IMR-90 (cell line): ENCODE measurements at regions not wholly inside any gene's neighbourhood (a gene's known extent, or its start where the extent isn't known, plus 50 kb on each side); places are given as distances from the start of the nearest gene placed in this dataset.

Source experiments
- ATAC-seq: fragments of 200-7000 bp; cut with Tn5 transposase; 2 replicates; pipeline ENCODE4 v1.9.1; 2020; ENCODE audit warnings: low read depth, mild to moderate bottlenecking, moderate library complexity
- BruUV-seq: library from RNA; stranded (reverse); fragments of 400-500 nt; replicated peaks from 2 replicates; lab custom pipeline; 2021; lab: Mats Ljungman, UMichigan
- CTCF ChIA-PET: fragments of 300-600 bp; formaldehyde crosslinking; extraction: SDS; loops from one replicate; lab custom pipeline; 2021; ENCODE audit warnings: antibody characterized with exemption; lab: Yijun Ruan, JAX
- POLR2A ChIA-PET: fragments of 300-600 bp; sonication (Branson Sonifier 250); formaldehyde crosslinking; loops from one replicate; lab custom pipeline; 2022; ENCODE audit warnings: antibody characterized with exemption; ENCODE audit not compliant: unreplicated experiment; lab: Charles Lee
- DNase-seq: peaks from one replicate; pipeline ENCODE4 v3.0.0; 2013
- H2AFZ ChIP-seq: replicated peaks from 2 replicates; pipeline ENCODE3; 2013; ENCODE audit warnings: low read length, mild to moderate bottlenecking; ENCODE audit not compliant: poor library complexity
- H2AK5ac ChIP-seq: 2 replicates; pipeline ENCODE4 v1.6.1; 2013; ENCODE audit warnings: low read depth, low read length, inconsistent platforms
- H2AK9ac ChIP-seq: replicated peaks from 2 replicates; pipeline ENCODE3; 2013; ENCODE audit warnings: mild to moderate bottlenecking, low read depth, low read length, moderate library complexity; ENCODE audit not compliant: poor library complexity
- H2BK120ac ChIP-seq: 2 replicates; pipeline ENCODE4 v1.6.1; 2013; ENCODE audit warnings: low read depth, low read length, inconsistent platforms
- H2BK15ac ChIP-seq: 3 replicates; pipeline ENCODE4 v1.6.1; 2013; ENCODE audit warnings: low read depth, low read length, inconsistent platforms
- H2BK20ac ChIP-seq: 2 replicates; pipeline ENCODE4 v1.6.1; 2013; ENCODE audit warnings: low read depth, mild to moderate bottlenecking, inconsistent platforms, low read length, moderate library complexity
- H2BK5ac ChIP-seq: 2 replicates; pipeline ENCODE4 v1.6.1; 2013; ENCODE audit warnings: mild to moderate bottlenecking, low read depth, low read length, inconsistent platforms; ENCODE audit not compliant: poor library complexity, severe bottlenecking
- H3K14ac ChIP-seq: replicated peaks from 2 replicates; pipeline ENCODE4 v1.6.1; 2013; ENCODE audit warnings: low read depth, low read length, inconsistent platforms
- H3K18ac ChIP-seq: 2 replicates; pipeline ENCODE4 v1.6.1; 2013; ENCODE audit warnings: low read depth, low read length, control low read depth
- H3K23ac ChIP-seq: 2 replicates; pipeline ENCODE4 v1.6.1; 2013; ENCODE audit warnings: low read depth, low read length, inconsistent platforms
- H3K27ac ChIP-seq: 2 replicates; pipeline ENCODE4 v1.5.1; 2013; ENCODE audit warnings: mild to moderate bottlenecking, control low read depth, low read length; ENCODE audit not compliant: insufficient read depth
- H3K27me3 ChIP-seq: 2 replicates; pipeline ENCODE4 v1.6.1; 2013; ENCODE audit warnings: low read length; ENCODE audit not compliant: control insufficient read depth, insufficient read depth
- H3K36me3 ChIP-seq: 2 replicates; pipeline ENCODE4 v1.6.1; 2013; ENCODE audit warnings: low read length, mixed read lengths; ENCODE audit not compliant: control insufficient read depth, insufficient read depth
- H3K4ac ChIP-seq: 2 replicates; pipeline ENCODE4 v1.6.1; 2013; ENCODE audit warnings: low read depth, low read length, inconsistent platforms
- H3K4me1 ChIP-seq: 2 replicates; pipeline ENCODE4 v1.6.1; 2013; ENCODE audit warnings: low read length, mixed read lengths; ENCODE audit not compliant: control insufficient read depth, insufficient read depth
- H3K4me2 ChIP-seq: 2 replicates; pipeline ENCODE4 v1.6.1; 2013; ENCODE audit warnings: low read depth, mild to moderate bottlenecking, control low read depth, low read length, moderate library complexity
- H3K4me3 ChIP-seq: 2 replicates; pipeline ENCODE4 v1.5.1; 2013; ENCODE audit warnings: low read depth, mild to moderate bottlenecking, control low read depth, low read length, moderate library complexity; ENCODE audit not compliant: insufficient read depth
- H3K56ac ChIP-seq: 2 replicates; pipeline ENCODE4 v1.6.1; 2013; ENCODE audit warnings: low read length, inconsistent platforms; ENCODE audit not compliant: insufficient read depth; ENCODE audit errors: extremely low read depth
- H3K79me1 ChIP-seq, 2 experiments: 2 replicates each; pipeline ENCODE4 v1.6.1; 2013; ENCODE audit warnings: low read length in 2 of 2, inconsistent platforms in 1 of 2, low read depth in 1 of 2
- H3K9ac ChIP-seq: 2 replicates; pipeline ENCODE4 v1.6.1; 2013; ENCODE audit warnings: low read depth, low read length, control low read depth
- H3K9me1 ChIP-seq: 2 replicates; pipeline ENCODE4 v1.6.1; 2013; ENCODE audit warnings: low read length, inconsistent platforms; ENCODE audit not compliant: insufficient read depth
- H3K9me3 ChIP-seq: 2 replicates; pipeline ENCODE4 v1.6.1; 2013; ENCODE audit warnings: low read length; ENCODE audit not compliant: control insufficient read depth, insufficient read depth
- H4K20me1 ChIP-seq: 2 replicates; pipeline ENCODE4 v1.6.1; 2013; ENCODE audit warnings: low read length, inconsistent platforms; ENCODE audit not compliant: insufficient read depth
- H4K5ac ChIP-seq: 2 replicates; pipeline ENCODE4 v1.6.1; 2013; ENCODE audit warnings: mild to moderate bottlenecking, low read depth, low read length, control low read depth
- H4K8ac ChIP-seq, 2 experiments: 2 replicates each; pipeline ENCODE4 v1.6.1; 2013; ENCODE audit warnings: low read depth in 2 of 2, low read length in 2 of 2, control low read depth in 1 of 2, inconsistent platforms in 1 of 2
- H4K91ac ChIP-seq: 2 replicates; pipeline ENCODE4 v1.6.1; 2013; ENCODE audit warnings: low read depth, low read length, inconsistent platforms; ENCODE audit not compliant: insufficient read depth
- MAFK ChIP-seq: IDR thresholded peaks from 2 replicates; pipeline ENCODE4 v1.6.1; 2012; ENCODE audit warnings: low read depth, low read length, improper control_type of control experiment
- MAZ ChIP-seq: IDR thresholded peaks from 2 replicates; pipeline ENCODE4 v1.6.1; 2012; ENCODE audit warnings: low read depth, mild to moderate bottlenecking, low read length, improper control_type of control experiment, moderate library complexity, borderline replicate concordance
- MXI1 ChIP-seq: IDR thresholded peaks from 2 replicates; pipeline ENCODE4 v1.6.1; 2012; ENCODE audit warnings: low read depth, mild to moderate bottlenecking, low read length, moderate library complexity, borderline replicate concordance
- NFE2L2 ChIP-seq: fragments of 150-350 bp; IDR thresholded peaks from 2 replicates; pipeline ENCODE4 v1.6.1; 2016; ENCODE audit warnings: low read depth, mild to moderate bottlenecking, low read length
- RFX5 ChIP-seq: IDR thresholded peaks from 2 replicates; pipeline ENCODE4 v1.8.0; 2012; ENCODE audit warnings: low read depth, mild to moderate bottlenecking, low read length, moderate library complexity
- SMC3 ChIP-seq: fragments of 150-350 bp; IDR thresholded peaks from 2 replicates; pipeline ENCODE4 v1.6.1; 2016; ENCODE audit warnings: low read depth, mild to moderate bottlenecking, antibody characterized with exemption, low read length, moderate library complexity
- WGBS, 2 experiments: methylation state at CpG; one replicate each; pipeline versions ENCODE4 v1.1.5 to v1.1.7; 2013; ENCODE audit warnings: missing lambda C conversion rate in 2 of 2; ENCODE audit not compliant: insufficient read length in 1 of 2; ENCODE audit errors: extremely low coverage in 2 of 2; 5-methylcytosine and 5-hydroxymethylcytosine counted together
- dilution Hi-C: fragments of 300-500 bp; cut with HindIII; formaldehyde crosslinking; loops from one replicate; pipeline ENCODE4 v1.14.3; 2018; ENCODE audit warnings: low sequenced_read_pairs; ENCODE audit not compliant: unreplicated experiment
- in situ Hi-C: fragments of 300-500 bp; cut with MboI; formaldehyde crosslinking; loops from 3 replicates; pipeline ENCODE4 v1.14.3; 2019; ENCODE audit warnings: low sequenced_read_pairs, inconsistent platforms, mixed read lengths
- intact Hi-C: fragments of 100-400 bp; cut with micrococcal nuclease; formaldehyde crosslinking; loops from 2 replicates; pipeline ENCODE4 v1.10.0; 2022
- TF ChIP-seq, protein P1 (sequence below): conservative IDR thresholded peaks from 2 replicates; pipeline ENCODE4 v1.5.1; 2012; ENCODE audit warnings: mild to moderate bottlenecking, low read depth, low read length, improper control_type of control experiment

DNA sequence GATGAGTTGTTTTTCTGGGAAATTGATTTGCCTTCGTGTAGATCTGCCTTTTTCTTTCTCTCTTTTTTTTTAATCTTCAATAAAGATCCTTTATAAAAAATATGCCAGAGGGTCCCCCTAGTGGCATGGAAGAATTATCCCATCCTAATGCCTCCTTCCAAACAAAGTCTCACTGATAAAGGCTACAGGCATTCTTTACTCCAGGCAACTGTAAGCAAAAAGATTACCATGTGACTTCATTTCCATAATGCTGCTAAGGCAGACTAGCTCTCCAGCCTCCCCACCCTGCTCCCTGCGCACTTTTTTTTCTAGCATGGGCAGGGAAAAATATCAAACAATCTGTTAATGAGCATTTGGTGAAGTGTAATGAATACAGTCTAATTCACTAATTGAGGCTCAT, 220.2 kb upstream of the CDH8 start:
- POLR2A ChIA-PET, result no interaction called here
- Histone ChIP-seq H4K5ac (no peak overlapping the region), H3K23ac (no peak overlapping the region), H2BK20ac (no peak overlapping the region), H2AK5ac (no peak overlapping the region), H3K79me1 (no peaks in the 10 kb centered on the region), H2AK9ac (no peak overlapping the region), H3K18ac (no peak overlapping the region), H3K27ac (no peak overlapping the region), H3K9ac (no peak overlapping the region), H3K4me2 (no peak overlapping the region), H3K9me1 (no peaks in the 10 kb centered on the region), H2BK5ac (no peak overlapping the region), H4K20me1 (no peaks in the 10 kb centered on the region), H3K4me3 (no peak overlapping the region), H3K14ac (no peak overlapping the region), H3K56ac (no peak overlapping the region), H3K36me3 (no peaks in the 10 kb centered on the region), H3K4me1 (no peaks in the 10 kb centered on the region), H2AFZ (no peak overlapping the region), H3K4ac (no peak overlapping the region), H2BK15ac (no peak overlapping the region), H4K8ac (no peak overlapping the region), H3K9me3 (peaks cover 2% of the 10 kb centered on the region), H3K27me3 (no peaks in the 10 kb centered on the region), H4K91ac (no peak overlapping the region), H2BK120ac (no peak overlapping the region)
- intact Hi-C loops (no loop called here), in situ Hi-C loops (no loop called here), dilution Hi-C loops (no loop called here)
- BruUV-seq, result no TSS peak
- ATAC-seq (no peak), DNase-seq (no peak)
- CTCF ChIA-PET, result no interaction called here
- TF ChIP-seq SMC3, result no peak
- TF ChIP-seq, protein P1, sequence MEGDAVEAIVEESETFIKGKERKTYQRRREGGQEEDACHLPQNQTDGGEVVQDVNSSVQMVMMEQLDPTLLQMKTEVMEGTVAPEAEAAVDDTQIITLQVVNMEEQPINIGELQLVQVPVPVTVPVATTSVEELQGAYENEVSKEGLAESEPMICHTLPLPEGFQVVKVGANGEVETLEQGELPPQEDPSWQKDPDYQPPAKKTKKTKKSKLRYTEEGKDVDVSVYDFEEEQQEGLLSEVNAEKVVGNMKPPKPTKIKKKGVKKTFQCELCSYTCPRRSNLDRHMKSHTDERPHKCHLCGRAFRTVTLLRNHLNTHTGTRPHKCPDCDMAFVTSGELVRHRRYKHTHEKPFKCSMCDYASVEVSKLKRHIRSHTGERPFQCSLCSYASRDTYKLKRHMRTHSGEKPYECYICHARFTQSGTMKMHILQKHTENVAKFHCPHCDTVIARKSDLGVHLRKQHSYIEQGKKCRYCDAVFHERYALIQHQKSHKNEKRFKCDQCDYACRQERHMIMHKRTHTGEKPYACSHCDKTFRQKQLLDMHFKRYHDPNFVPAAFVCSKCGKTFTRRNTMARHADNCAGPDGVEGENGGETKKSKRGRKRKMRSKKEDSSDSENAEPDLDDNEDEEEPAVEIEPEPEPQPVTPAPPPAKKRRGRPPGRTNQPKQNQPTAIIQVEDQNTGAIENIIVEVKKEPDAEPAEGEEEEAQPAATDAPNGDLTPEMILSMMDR, result no peak
- TF ChIP-seq MAZ, result no peak
- no peak for TF ChIP-seq MAFK
- TF ChIP-seq MXI1, result no peak
- TF ChIP-seq RFX5, result no peak
- no peak for TF ChIP-seq NFE2L2
- no CpG with 5 or more reads among the region's 2 CpGs for WGBS, 2 experiments
